ENCODE measurements at regions not wholly inside any gene's neighbourhood (a gene's known extent, or its start where the extent isn't known, plus 50 kb on each side); places are given as distances from the start of the nearest gene placed in this dataset.

GRCh38 chr2:117123362-117123761 lies 691.1 kb upstream of the DDX18 start:
- in situ Hi-C loops (cut with HindIII; ENCODE audit: low pct_unique_long_range_greater_than_20kb, low sequenced_read_pairs): no loop called here
- TF ChIP-seq JUND (IDR thresholded peaks at IDR 0.05; ENCODE audit: low read depth): no peak
- DNase-seq (ENCODE audit: low read depth in 1 of 2, low spot score in 1 of 2): no peak

DNA sequence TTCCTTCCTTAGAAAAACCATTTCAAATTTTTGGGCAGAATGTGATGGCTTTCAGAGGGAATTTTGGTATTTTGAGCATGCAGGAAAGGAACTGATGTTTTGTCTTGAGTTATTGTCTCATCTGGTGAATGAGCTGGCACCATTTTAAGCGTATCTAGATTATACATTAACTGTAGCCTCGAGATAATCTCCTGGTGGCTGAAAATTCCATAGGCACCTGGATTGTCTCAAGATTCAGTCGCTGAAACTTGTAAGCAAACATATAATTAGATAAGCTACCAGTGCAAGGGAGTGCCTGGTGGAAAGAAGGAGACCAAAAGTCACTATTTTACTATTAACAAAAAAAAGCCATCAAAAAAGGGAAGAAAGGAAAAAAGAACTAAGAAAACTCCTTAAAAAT lies 687.8 kb upstream of the DDX18 start:
- TF ChIP-seq JUND (IDR thresholded peaks at IDR 0.05; ENCODE audit: low read depth): no peak
- DNase-seq (ENCODE audit: low read depth in 1 of 2, low spot score in 1 of 2): no peak
- in situ Hi-C loops (cut with HindIII; ENCODE audit: low pct_unique_long_range_greater_than_20kb, low sequenced_read_pairs): no loop called here

- TF ChIP-seq JUND (IDR thresholded peaks at IDR 0.05; ENCODE audit: low read depth): no peak
- in situ Hi-C loops (cut with HindIII; ENCODE audit: low pct_unique_long_range_greater_than_20kb, low sequenced_read_pairs): no loop called here
- no peak for DNase-seq (ENCODE audit: low read depth in 1 of 2, low spot score in 1 of 2)
Measured at GRCh38 chr2:117127680-117128079, 686.8 kb upstream of the DDX18 start.

DNA sequence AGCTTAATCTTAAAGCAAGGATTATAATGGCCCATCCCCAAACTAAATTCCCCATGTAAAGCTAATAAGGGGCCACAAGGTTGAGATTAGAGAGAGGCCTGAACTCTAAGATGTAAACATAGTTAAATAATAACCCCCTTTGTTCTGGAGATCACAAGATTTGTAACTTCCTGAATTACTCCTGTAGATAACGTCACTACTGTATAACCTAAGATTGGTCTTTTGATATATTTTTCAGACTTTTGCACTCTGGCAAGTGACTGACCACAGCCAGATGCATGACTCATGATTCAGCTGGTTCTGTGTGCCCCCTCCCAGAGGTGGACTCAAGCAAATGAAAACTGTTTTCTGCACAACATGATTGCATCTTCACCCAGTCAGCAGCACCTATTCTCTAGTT lies 686.0 kb upstream of the DDX18 start:
- DNase-seq (ENCODE audit: low read depth in 1 of 2, low spot score in 1 of 2): no peak
- TF ChIP-seq JUND (IDR thresholded peaks at IDR 0.05; ENCODE audit: low read depth): no peak
- in situ Hi-C loops (cut with HindIII; ENCODE audit: low pct_unique_long_range_greater_than_20kb, low sequenced_read_pairs): no loop called here

DNA sequence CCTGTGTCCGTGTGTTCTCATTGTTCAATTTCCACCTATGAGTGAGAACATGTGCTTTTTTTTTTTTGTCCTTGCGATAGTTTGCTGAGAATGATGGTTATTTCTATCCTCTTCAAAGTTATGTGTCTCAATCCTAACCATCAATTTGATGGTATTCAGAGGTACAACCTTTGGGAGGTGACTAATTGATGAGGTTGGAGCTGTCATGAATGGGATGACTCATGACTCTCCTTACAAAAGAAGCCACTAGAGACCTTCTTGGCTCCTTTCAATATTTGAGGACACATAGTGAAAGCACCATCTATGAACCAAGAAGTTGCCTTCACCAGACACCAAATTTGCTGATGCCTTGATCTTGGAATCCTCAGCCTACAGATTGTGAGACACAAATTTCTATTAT lies 677.1 kb upstream of the DDX18 start:
- in situ Hi-C loops (cut with HindIII; ENCODE audit: low pct_unique_long_range_greater_than_20kb, low sequenced_read_pairs): no loop called here
- TF ChIP-seq JUND (IDR thresholded peaks at IDR 0.05; ENCODE audit: low read depth): no peak
- DNase-seq (ENCODE audit: low read depth in 1 of 2, low spot score in 1 of 2): no peak

- DNase-seq (ENCODE audit: low read depth in 1 of 2, low spot score in 1 of 2): no peak
- no peak for TF ChIP-seq JUND (IDR thresholded peaks at IDR 0.05; ENCODE audit: low read depth)
- in situ Hi-C loops (cut with HindIII; ENCODE audit: low pct_unique_long_range_greater_than_20kb, low sequenced_read_pairs): no loop called here
Measured at GRCh38 chr2:117169036-117169765, 645.3 kb upstream of the DDX18 start.

DNA sequence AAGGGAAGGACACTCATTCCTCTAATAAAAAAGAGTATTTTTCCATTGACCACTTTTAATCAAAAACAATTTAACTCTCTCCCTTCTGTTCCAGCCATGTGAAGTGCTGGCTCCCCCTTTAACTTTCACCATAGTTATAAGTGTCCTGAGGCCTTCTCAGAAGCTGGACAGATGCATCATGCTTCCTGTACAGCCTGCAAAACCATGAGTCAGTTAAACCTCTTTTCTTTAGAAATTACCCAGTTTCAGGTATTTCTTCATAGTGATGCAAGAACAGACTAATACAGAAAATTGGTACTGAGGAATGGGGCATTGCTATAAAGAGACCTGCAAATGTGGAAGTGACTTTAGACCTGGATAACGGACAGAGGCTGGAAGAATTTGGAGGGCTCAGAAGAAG lies 643.6 kb upstream of the DDX18 start:
- no peak for DNase-seq (ENCODE audit: low read depth in 1 of 2, low spot score in 1 of 2)
- in situ Hi-C loops (cut with HindIII; ENCODE audit: low pct_unique_long_range_greater_than_20kb, low sequenced_read_pairs): no loop called here
- TF ChIP-seq JUND (IDR thresholded peaks at IDR 0.05; ENCODE audit: low read depth): no peak

GRCh38 chr2:117179405-117179804 lies 635.1 kb upstream of the DDX18 start:
- in situ Hi-C loops (cut with HindIII; ENCODE audit: low pct_unique_long_range_greater_than_20kb, low sequenced_read_pairs): no loop called here
- no peak for DNase-seq (ENCODE audit: low read depth in 1 of 2, low spot score in 1 of 2)
- no peak for TF ChIP-seq JUND (IDR thresholded peaks at IDR 0.05; ENCODE audit: low read depth)

GRCh38 chr2:117190856-117191559 lies 623.5 kb upstream of the DDX18 start:
- no peak for TF ChIP-seq JUND (IDR thresholded peaks at IDR 0.05; ENCODE audit: low read depth)
- no peak for DNase-seq (ENCODE audit: low read depth in 1 of 2, low spot score in 1 of 2)
- in situ Hi-C loops (cut with HindIII; ENCODE audit: low pct_unique_long_range_greater_than_20kb, low sequenced_read_pairs): no loop called here

GRCh38 chr2:117195381-117195780 lies 619.1 kb upstream of the DDX18 start:
- in situ Hi-C loops (cut with HindIII; ENCODE audit: low pct_unique_long_range_greater_than_20kb, low sequenced_read_pairs): no loop called here
- no peak for DNase-seq (ENCODE audit: low read depth in 1 of 2, low spot score in 1 of 2)
- TF ChIP-seq JUND (IDR thresholded peaks at IDR 0.05; ENCODE audit: low read depth): no peak

- peak in 1 of 2 experiments; percentile 23 for DNase-seq (ENCODE audit: low read depth in 1 of 2, low spot score in 1 of 2)
- no peak for TF ChIP-seq JUND (IDR thresholded peaks at IDR 0.05; ENCODE audit: low read depth)
- in situ Hi-C loops (cut with HindIII; ENCODE audit: low pct_unique_long_range_greater_than_20kb, low sequenced_read_pairs): no loop called here
Measured at GRCh38 chr2:117199511-117199910, 615.0 kb upstream of the DDX18 start.

DNA sequence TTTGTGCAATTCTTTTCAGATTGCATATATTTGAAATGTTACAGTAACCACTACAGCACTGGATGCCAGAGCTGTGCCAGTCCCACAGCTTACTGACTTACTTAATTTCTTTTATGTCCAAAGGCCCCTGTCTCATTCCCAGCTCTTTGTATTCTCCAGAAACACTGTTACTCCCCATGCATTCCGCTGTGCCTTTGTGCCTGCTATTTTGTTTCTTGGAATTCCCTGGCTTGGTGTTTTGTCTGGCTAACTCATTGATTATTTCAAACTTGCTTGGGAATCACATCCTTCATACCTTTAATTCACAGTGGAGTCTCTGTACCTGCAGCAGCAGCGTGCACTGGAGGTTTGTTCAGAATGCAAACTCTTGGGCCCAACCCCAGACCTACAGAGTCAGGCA lies 601.9 kb upstream of the DDX18 start:
- no peak for TF ChIP-seq JUND (IDR thresholded peaks at IDR 0.05; ENCODE audit: low read depth)
- in situ Hi-C loops (cut with HindIII; ENCODE audit: low pct_unique_long_range_greater_than_20kb, low sequenced_read_pairs): no loop called here
- DNase-seq (ENCODE audit: low read depth in 1 of 2, low spot score in 1 of 2): no peak

GRCh38 chr2:117217145-117217544 lies 597.3 kb upstream of the DDX18 start:
- no peak for DNase-seq (ENCODE audit: low read depth in 1 of 2, low spot score in 1 of 2)
- TF ChIP-seq JUND (IDR thresholded peaks at IDR 0.05; ENCODE audit: low read depth): no peak

More at GRCh38 chr2:117217145-117217544, 597.3 kb upstream of the DDX18 start:
- in situ Hi-C loops (cut with HindIII; ENCODE audit: low pct_unique_long_range_greater_than_20kb, low sequenced_read_pairs): no loop called here

Data from T47D (cell line).